GM18508 (cell line): ENCODE measurements at regions not wholly inside any gene's neighbourhood (a gene's known extent, or its start where the extent isn't known, plus 50 kb on each side); places are given as distances from the start of the nearest gene placed in this dataset.
"Not testable (repeated sequence)": the region's sequence is repeated elsewhere in the genome, so short reads cannot be mapped to it uniquely, and the experiment has no call there.

Experiments used
- ATAC-seq: cut with Tn5 transposase; IDR thresholded peaks from one replicate; pipeline ENCODE4 v1.9.1; 2021; ENCODE audit warnings: moderate number of reproducible peaks; ENCODE audit not compliant: insufficient read depth, unreplicated experiment

DNA sequence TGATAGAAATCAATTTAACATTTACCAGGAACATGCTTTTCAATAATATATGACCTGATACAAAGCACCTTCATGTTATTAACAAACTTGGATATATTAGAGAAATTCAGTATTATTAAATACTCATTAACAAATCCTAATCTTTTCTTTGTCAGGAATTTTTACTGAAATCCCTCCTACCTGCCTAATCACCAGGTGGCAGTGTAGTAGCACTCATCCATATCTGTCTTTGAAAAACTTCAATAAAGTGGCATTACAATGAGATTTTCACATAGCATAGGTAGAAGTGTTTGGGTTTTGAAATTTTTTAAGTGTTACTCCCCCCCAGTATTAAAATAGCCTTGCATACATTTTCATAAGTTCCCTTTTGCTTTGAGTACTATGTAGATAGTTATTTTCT lies 1246.6 kb upstream of the LRRN3 start:
- ATAC-seq = no peak

DNA sequence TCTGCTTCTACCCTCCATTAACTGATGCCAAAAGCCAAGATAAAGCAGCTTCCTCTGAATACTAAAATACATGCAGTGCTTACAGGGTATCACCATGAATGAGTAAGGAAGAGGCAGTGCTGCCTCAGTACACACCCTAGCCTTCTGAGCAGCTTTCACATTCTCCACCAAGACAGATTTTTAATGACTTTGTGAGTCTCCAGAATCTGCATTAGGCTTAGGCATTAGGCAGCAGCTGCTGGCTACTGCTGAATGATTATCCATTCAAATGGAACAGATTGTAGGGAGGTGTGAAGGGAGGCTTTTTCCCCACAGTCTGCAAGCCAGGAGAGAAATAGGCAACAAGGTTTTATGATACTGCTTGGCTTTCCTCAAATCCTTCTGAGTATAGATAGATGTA lies 1226.7 kb upstream of the LRRN3 start:
- no peak for ATAC-seq

DNA sequence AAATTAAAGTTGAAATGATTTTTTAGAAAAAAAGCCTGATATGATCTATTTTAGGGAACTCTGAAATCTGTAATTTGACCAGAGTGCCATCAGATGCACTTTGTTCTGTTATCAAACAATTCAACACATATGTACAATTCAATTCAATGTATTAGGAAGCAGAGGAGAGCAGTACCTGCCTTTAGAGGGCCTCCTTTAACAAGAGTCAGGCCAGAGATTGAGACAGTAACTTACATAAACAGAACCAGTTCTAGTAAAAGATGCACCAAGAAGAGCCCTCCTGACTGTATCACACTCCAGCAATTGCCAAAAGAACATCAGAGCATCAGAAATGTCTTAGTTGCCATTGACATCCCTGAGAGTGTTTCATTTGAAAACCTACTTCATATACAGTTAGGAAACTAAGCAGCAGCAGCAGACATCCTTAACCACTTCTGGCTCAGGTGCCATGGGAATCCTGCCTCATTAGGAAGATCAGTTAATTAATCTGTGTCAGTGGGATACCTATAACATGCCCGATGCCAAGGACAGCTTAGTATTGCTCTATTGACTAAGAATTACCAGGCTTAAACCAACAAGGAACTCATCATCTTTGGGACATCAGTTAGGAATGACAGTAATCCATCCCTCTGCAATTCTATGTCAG lies 1222.6 kb upstream of the LRRN3 start:
- ATAC-seq = no peak

DNA sequence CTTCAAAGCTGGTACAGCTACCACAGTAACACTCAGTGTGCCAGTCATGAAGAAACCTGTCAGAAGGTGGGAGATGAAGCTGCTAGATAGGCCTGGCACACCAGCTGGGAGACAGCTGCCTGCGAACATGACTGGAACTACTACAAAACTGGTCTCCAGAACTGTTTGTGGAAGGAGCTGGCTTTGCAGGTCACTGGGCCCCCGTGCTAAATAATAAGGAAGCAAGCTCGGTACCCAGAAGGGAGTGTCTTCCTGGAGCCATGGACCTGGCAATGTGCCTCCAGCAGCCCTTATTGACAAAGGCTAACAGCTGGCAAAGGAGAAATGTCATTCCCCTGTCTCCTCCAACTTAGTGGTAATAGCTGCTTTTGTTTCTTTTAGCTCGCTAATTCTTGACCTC lies 1217.6 kb upstream of the LRRN3 start:
- ATAC-seq = no peak

DNA sequence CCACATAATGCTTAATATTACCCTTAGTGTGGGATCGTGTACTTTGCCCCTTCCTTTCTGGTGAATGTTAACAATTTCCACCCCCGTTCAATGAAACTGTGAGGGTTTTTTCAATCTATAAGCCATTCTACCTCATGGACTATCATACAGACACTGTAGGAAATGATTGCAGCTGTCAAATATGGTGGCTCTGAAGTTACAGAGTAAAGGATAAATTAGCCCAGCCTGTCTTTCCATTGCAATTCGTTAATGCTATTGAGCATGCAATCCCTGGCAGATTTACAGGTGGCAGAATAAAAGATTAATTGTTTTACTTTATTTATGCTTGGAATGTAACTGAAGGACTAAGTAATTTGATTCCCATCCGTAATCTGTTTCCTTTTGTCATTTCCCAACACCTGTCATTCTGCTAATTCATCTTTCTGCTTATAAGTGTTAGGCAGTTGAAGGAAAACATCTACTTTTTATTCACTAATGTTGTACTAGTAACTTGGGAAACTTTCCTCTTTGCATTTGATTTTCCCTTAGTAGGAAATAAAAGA lies 1211.6 kb upstream of the LRRN3 start:
- ATAC-seq = no peak

DNA sequence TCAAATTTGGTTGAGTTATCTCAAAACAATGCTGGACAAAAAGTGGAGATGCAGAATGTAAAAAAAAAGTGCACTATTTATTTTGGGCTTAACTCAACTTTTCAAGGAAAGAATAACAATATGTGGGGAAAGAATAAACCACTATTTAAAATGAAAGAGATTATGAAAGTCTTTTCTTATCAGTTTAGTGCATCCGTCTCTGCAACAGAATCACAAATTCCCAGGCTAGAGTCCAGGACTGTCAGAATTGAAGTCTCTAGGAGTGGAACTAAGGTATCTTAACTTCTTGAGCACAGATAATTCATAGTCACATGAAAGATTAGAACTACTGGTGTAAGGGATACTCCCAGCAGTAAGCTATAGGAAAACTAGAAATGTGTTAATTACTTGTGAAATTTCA lies 1200.3 kb upstream of the LRRN3 start:
- no peak for ATAC-seq

DNA sequence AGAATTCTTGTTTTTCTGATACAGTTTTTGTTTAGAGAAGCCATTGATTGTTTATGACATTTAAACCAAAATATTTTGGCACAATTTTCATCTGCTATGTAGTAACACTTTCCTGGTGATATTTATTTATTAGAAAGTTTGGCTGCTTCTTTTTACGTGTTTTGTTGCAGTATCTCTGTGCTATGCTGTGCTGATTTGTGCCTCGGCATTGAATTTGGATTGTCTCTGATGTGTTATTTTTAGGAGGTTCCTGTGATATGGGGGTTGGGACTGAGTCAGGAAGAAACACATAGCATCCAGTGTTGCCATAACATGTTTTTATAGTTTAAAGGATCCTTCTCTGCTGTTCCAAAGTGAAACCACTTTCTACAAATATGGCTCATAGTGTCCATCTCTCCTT lies 1197.7 kb upstream of the LRRN3 start:
- no peak for ATAC-seq

DNA sequence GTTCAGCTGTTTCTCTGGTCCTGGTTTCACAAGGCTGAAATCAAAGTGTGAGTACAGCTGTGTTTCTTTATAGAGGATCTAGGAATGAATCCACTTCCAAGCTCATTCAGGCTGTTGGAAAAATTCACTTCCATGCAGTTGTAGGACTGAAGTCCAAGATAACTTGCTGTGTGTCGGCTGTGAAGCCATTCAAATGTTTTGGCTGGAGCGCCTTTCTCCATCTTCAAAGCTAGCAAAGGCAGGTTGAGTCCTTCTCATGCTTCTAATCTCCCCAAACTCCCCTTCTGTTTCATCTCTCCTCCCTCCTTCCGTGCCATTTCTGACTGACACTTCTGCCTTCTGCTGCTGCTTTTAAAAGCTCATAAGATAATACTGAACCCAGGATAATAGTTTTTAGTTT lies 1195.4 kb upstream of the LRRN3 start:
- no peak for ATAC-seq

DNA sequence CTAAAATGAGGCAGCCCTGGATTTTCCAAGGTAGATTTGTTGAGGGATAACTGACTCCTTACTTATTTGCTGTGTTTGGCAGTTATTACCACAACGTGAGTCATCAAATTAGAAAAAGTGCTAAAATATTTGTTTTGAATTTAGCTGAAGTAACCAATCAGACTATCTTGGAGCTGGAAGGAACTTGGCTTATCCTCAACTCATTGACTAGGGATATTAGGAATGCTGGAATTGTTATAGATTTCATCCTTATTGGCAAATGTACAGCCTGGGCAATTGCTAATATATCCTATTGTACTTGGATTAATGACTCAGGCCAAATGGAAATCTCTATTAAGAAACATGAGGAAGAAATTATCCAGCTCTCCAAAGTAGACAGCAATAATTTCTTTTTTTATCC lies 1189.0 kb upstream of the LRRN3 start:
- no peak for ATAC-seq

DNA sequence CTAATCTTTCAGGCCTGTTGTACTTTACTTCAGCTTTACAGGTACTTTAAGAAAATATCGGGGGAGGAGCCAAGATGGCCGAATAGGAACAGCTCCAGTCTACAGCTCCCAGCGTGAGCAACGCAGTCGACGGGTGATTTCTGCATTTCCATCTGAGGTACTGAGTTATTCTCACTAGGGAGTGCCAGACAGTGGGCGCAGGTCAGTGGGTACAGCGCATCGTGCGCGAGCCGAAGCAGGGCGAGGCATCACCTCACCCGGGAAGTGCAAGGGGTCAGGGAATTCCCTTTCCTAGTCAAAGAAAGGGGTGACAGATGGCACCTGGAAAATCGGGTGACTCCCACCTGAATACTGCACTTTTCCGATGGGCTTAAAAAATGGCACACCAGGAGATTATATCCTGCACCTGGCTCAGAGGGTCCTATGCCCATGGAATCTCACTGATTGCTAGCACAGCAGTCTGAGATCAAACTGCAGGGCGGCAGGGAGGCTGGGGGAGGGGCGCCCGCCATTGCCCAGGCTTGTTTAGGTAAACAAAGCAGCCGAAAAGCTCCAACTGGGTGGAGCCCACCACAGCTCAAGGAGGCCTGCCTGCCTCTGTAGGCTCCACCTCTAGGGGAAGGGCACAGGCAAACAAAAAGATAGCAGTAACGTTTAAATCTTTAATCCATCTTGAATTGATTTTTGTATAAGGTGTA lies 1185.4 kb upstream of the LRRN3 start:
- ATAC-seq = not testable (repeated sequence)

DNA sequence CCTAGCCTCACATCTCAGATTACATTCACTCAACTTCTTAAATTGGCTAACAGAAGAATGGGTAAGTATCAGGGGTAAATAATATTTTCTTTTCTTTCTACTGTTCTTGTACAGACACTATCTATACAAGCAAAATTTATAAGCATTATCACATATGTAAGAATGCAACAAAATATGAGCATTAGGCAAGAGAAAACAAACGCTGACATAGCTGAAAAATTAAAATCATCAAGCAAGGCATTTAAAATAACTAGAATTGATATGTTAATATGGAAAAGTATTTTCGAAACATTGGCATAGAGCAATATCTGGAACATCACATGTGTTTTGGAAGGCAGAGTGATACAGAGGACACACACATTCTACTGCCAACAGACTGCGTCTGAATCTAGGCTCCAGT lies 1175.3 kb upstream of the LRRN3 start:
- no peak for ATAC-seq

DNA sequence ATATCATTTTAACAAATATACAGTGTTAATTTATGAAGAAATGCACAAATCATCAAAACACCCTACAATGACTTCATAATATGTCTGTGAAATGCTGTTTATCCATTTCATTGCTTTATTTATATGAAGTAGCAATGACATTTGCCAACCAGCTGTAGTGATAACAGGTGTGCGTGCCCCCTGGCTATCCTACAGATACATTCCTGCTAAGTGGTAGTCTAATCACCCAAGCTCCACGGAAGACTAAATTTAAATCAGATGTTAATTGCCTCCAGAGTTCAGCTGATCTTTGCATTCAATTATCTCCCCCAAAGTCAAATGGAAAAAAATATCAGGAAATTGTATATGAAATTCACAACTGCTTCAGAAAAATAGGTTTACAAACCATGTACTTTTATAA lies 1164.2 kb upstream of the LRRN3 start:
- ATAC-seq = no peak

DNA sequence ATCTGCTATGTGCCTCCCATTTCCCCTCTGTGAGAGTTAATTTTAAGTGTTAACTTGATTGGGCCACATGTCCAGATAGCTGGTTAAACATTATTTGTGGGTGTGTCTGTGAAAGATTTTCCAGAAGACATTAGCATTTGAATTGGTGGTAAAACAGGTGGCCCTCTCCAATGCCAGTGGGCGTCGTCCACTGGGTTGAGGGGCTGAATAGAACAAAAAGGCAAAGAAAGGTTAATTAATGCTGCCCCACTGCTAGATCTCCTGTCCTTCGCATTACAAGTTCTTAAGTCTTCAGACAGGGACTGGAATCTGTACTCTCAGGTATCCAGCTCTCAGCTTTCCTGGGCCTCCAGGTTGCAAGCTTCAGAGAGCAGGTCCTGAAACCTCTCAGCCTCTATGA lies 1160.9 kb upstream of the LRRN3 start:
- ATAC-seq = no peak

DNA sequence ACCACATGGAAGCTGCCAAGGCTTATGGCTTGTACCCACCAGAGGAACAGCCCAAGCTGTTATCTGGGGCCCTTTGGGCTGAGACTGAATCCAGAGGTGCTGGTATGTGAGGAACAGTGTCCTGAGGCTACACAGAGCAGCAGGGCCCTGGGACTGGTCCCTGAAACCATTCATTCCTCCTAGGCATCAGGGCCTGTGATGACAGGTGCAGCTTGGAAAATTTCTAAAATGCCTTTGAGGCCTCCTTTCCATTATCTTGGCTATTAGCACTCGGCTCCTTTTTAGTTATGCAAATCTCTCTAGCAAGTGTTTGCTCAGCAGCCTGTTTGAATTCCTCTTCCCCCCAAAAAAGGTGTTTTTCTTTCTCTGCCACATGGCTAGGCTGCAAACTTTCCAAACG lies 1151.7 kb upstream of the LRRN3 start:
- ATAC-seq = no peak

DNA sequence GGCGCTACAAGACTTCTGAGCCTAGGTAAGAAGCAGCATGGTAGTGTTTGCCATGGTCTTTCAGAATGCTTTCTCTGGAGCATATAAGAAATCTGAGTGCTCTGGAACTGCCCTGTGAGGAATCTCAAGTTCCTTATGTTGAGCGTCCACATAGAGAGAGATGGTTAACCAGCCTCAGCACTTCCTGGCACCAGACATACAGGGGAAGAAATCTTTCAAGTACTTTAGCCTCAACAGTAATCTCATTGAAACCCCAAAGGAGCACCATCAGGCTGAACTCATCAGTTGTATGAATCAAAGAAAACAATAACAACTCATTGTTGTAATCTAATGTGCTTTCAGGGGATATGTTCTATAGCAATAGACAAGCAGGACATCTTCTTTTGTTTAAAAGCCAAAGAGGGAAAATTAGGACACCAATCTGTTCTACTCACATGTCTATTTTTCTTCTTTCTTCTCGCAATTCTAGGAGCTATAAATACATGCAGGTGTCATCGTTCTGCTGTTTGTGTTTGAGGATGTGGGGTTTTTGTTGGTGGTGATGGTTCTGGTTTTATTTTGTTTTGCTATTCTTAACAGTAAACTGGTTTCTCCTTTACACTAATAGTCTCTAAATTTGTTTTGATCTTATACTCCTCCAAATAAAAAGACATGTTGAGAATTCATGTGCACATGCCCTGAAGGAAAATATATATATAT lies 1145.0 kb upstream of the LRRN3 start:
- no peak for ATAC-seq

DNA sequence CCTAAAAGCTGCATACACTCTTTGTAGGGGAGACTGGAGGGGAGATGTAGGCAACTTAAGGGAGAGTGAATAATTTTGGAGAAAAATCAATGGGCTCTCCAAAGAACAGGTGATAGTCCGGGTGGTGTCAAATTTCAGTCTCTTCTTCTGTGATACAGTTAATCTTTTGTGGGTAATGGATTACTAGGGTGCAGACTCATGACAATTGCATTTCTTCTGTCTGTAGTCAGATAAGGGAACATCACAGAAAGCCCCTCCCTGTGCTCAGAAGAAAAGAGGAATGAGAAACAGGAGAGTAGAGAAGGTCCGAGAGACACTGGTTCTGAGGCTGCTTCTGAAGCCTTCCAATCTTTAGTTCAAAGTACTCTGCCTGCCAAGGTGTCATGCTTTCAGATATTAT lies 1140.7 kb upstream of the LRRN3 start:
- ATAC-seq = no peak

DNA sequence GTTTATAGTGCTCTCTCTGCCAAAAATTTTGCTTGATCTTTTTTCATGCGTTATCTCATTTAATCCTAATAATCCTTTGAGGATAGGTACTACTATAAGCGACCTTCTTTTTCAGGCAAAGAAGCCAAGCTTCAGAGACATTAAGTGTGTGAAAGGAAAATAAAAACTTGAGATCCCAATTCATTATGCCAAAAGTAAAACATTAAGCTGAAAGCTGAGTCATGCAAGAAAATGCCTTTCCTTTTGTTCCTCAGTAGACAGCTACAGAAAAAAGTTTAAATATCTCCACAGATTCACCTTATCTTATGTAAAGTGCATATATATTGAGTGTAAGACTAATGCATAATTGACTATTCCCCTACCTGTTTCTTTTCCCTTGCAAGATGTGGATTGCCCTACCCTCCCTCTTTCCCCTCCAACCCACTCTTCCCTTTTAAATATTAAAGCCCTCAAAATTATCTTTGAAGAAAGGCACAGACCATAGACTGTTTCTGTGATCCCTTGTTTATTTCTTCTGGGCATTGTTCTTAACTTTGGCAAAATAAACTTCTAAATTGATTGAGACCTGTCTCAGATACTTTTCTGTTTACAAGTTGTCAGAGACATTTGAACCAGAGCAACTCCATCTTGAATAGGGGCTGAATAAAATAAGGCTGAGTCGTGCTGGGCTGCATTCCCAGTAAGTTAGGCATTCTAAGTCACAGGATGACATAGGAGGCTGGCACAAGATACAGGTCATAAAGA lies 1139.9 kb upstream of the LRRN3 start:
- no peak for ATAC-seq

DNA sequence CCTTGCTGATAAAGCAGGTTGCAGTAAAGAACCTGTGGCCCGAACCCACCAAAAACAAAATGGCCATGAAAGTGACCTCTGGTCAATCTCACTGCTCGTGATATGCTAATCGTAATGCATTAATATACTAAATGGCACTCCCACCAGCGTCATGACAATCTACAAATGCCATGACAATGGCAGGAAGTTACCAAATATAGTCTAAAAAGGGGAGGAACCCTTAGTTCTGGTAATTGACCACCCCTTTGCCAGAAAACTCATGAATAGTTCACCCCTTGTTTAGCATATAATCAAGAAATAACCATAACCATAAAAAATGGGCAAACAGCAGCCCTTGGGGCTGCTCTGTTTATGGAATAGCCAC lies 1139.4 kb upstream of the LRRN3 start:
- ATAC-seq = no peak

DNA sequence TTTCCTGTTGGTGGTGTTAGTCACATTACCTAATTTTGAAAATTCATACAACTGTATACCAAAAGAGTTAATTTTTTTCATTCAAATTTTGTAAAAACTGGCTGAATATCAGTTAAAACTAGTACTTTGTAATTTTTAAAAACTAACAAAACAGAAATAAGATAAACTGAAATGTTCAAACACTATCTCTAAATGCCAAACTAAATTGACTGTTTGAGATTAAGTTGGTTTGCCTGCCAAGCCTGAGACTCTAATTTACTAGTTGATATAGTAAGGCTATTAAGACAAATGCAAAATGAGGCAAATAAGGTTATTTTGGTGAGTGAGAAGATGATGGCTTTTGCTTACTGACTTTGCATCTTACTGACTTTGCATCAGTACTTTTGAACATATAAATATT lies 1134.9 kb upstream of the LRRN3 start:
- no peak for ATAC-seq

DNA sequence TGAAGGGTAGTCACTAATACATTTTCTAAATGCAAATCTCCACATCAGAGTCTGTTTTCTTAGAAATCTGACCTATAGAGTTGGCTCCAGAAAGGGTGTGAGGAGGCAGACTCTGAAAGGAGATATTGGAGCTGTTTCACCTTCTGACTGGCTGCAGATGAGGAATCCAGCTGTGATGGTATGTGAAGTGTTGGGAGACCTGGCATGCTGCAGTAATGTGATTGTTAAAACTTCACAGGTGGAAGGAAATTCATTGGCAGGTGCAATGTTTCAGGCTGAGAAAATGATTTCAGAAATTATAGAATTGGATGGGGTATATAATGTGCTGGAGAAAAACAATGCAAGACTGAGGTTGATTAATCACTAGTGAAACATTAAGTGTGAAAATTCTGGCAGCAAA lies 1134.0 kb upstream of the LRRN3 start:
- ATAC-seq = no peak

DNA sequence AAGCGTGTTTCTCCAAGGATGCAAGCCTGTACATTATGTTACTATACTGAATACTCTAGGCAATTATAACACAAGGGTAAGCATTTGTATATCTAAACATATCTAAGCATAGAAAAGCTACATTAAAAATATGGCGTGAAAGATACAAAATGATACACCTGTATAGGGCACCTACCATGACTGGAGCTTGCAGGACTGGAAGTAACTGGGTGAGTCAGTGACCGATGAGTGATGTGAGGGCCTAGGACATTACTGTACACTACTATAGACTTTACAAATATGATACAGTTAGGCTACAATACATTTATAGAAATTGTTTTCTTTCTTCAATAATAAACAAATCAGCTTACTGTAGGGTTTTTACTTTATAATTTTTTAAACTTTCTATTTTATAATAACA lies 1127.2 kb upstream of the LRRN3 start:
- no peak for ATAC-seq
